NT2/D1 (cell line): ENCODE measurements at regions not wholly inside any gene's neighbourhood (a gene's known extent, or its start where the extent isn't known, plus 50 kb on each side); places are given as distances from the start of the nearest gene placed in this dataset.

Experiments used
- DNase-seq: peaks from one replicate; pipeline ENCODE4 v3.0.0-alpha.2; 2011; ENCODE audit warnings: low read depth, low spot score
- H3K27me3 ChIP-seq: 2 replicates; pipeline ENCODE4 v1.6.0; 2011; ENCODE audit warnings: mild to moderate bottlenecking; ENCODE audit not compliant: insufficient read length, insufficient read depth
- H3K36me3 ChIP-seq: 2 replicates; pipeline ENCODE4 v1.6.1; 2011; ENCODE audit warnings: mild to moderate bottlenecking, low read length, mixed read lengths; ENCODE audit not compliant: insufficient read depth, insufficient read length
- H3K4me1 ChIP-seq: 2 replicates; pipeline ENCODE4 v1.5.1; 2011; ENCODE audit not compliant: insufficient read depth, insufficient read length
- H3K4me3 ChIP-seq: 2 replicates; pipeline ENCODE4 v1.5.1; 2011; ENCODE audit warnings: low read depth; ENCODE audit not compliant: insufficient read length
- H3K9ac ChIP-seq: 2 replicates; pipeline ENCODE4 v1.6.0; 2011; ENCODE audit warnings: low read depth; ENCODE audit not compliant: insufficient read length
- H3K9me3 ChIP-seq: 2 replicates; pipeline ENCODE4 v1.5.1; 2011; ENCODE audit warnings: mild to moderate bottlenecking, low read length; ENCODE audit not compliant: insufficient read depth
- SUZ12 ChIP-seq: IDR thresholded peaks from 2 replicates; pipeline ENCODE4 v1.6.1; 2011; ENCODE audit not compliant: insufficient read length, insufficient read depth; ENCODE audit errors: extremely low read depth
- YY1 ChIP-seq: IDR thresholded peaks from 2 replicates; pipeline ENCODE4 v1.6.1; 2011; ENCODE audit not compliant: insufficient read length, insufficient read depth
- ZNF274 ChIP-seq: IDR thresholded peaks from 2 replicates; pipeline ENCODE4 v1.6.1; 2011; ENCODE audit warnings: mild to moderate bottlenecking, low read depth, low read length

DNA sequence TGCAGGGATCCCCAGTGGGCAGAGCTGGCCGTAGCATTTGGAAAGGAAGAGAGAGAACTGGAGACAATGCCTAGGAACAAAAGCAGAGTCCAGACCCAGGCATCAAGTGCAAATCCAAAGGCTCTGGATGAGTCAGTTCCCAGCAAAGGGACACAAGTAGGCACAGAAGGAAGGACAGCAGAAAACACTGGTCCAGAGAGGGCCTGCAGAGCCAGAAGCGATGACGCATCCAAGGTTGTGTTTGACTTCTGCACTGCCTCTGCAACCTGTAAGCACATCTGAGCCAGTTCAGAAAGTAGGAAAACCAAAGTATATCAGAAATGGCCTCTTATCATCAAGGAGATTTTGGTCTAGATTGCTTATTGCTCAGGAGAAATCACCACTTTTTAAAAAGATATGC is 604.5 kb downstream of the FGF9 start:
- H3K4me3 ChIP-seq = no peak overlapping the region
- H3K4me1 ChIP-seq = no peaks in the 10 kb centered on the region
- no peaks in the 10 kb centered on the region for H3K36me3 ChIP-seq
- DNase-seq = no peak
- H3K9me3 ChIP-seq = no peaks in the 10 kb centered on the region
- no peaks in the 10 kb centered on the region for H3K27me3 ChIP-seq
- no peak overlapping the region for H3K9ac ChIP-seq
- no peak for TF ChIP-seq ZNF274
- no peak for TF ChIP-seq YY1
- no peak for TF ChIP-seq SUZ12

DNA sequence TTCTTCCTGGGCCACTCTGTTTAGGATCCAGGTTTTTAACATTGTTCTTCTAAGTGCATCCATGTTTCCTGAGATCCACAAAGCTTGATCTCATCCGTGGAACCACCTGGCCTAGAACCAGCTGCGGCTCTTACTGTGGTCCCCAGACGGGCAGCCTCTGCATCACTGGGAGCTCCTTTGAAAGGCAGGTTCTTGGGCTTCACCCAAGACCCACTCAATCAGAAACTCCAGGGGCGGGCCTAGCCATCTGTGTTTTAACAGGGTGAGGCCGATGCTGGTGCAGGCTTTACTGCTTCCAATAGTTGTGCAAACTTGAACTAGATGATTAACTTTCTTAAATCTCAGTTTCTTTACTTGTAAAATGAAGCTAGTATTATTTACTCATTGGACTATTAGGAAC is 605.7 kb downstream of the FGF9 start:
- no peaks in the 10 kb centered on the region for H3K36me3 ChIP-seq
- no peaks in the 10 kb centered on the region for H3K4me1 ChIP-seq
- H3K4me3 ChIP-seq = no peak overlapping the region
- no peaks in the 10 kb centered on the region for H3K27me3 ChIP-seq
- TF ChIP-seq ZNF274 = no peak
- no peak for DNase-seq
- H3K9me3 ChIP-seq = no peaks in the 10 kb centered on the region
- H3K9ac ChIP-seq = no peak overlapping the region

DNA sequence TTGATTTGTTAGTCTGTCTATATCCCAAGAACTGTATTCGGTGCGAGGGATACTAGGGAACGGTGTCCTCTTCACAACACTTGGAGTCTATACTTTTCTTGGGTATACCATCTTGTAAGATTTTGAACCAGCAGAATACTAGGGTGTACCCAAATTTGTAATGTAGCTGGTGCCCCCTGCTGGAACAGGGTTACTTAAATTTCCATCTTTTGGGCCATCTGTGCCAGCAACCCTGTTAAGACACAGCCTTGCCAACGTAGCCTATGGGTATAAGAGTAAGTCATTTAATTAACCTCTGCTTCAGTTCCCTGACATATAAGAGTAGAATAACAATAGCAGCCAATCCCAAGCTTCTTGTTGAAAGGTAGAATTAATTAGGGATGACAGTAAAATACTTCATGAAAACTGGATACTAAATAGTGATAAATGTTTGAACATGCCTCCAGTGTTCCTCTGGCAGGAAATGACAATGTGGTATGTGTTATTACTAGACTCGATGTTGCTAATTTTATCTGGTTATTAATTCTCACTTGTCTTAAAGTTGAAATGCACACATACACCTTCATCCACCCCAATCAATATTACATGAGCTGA is 607.6 kb downstream of the FGF9 start:
- Histone ChIP-seq H3K4me1 (no peaks in the 10 kb centered on the region), H3K9ac (no peak overlapping the region), H3K36me3 (no peaks in the 10 kb centered on the region), H3K27me3 (no peaks in the 10 kb centered on the region), H3K9me3 (no peaks in the 10 kb centered on the region), H3K4me3 (no peak overlapping the region)
- DNase-seq = peak; percentile 27
- no peak for TF ChIP-seq SUZ12
- TF ChIP-seq ZNF274 = no peak
- TF ChIP-seq YY1 = no peak

DNA sequence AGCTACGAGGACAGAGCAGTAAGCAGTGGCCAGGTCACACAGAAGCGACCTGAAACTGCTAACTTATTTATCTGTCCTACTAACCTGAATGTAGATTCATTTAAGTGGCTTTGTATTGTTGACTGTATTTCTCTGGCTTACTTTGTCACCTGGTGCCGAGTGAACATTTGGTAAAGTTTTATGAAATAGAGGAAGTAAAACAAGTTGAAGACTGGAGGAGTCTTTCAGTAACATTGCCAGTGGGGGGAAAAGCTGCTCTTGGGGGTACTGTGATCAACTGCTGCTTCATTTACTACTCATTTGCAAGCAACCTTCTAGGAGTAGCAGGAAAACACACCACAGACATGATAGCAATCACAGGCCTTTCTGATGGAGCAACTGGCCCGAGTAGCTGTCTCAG is 615.0 kb downstream of the FGF9 start:
- H3K4me1 ChIP-seq = no peaks in the 10 kb centered on the region

DNA sequence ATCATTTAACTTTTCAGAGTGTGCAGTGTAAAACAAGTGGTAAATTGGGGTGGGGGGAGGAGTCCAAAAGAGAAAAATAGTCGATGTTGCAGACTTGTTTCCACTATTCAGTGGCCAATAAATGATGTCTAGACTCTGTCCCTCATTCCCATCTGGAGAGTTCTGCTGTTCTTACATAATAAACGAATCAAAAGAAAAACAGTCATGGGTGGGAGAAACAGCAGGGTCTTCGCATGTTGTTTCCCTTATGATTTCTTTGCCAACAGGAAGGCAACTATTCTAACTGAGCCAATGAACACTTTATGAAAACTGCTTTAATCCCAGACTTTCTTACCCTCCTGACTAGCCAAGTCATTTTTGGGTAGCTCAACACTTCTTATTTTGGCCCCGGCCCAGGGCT is 615.5 kb downstream of the FGF9 start:
- H3K4me1 ChIP-seq = no peaks in the 10 kb centered on the region
- H3K4me3 ChIP-seq = no peak overlapping the region
- no peaks in the 10 kb centered on the region for H3K9me3 ChIP-seq
- DNase-seq = no peak
- no peaks in the 10 kb centered on the region for H3K36me3 ChIP-seq
- no peak for TF ChIP-seq ZNF274
- TF ChIP-seq YY1 = no peak
- no peak for TF ChIP-seq SUZ12
- no peak overlapping the region for H3K9ac ChIP-seq
- H3K27me3 ChIP-seq = no peaks in the 10 kb centered on the region

More for the DNA sequence above, 615.0 kb downstream of the FGF9 start:
- H3K36me3 ChIP-seq = no peaks in the 10 kb centered on the region
- H3K9me3 ChIP-seq = no peaks in the 10 kb centered on the region
- TF ChIP-seq SUZ12 = no peak
- TF ChIP-seq YY1 = no peak
- TF ChIP-seq ZNF274 = no peak
- H3K9ac ChIP-seq = no peak overlapping the region
- DNase-seq = no peak
- H3K27me3 ChIP-seq = no peaks in the 10 kb centered on the region
- no peak overlapping the region for H3K4me3 ChIP-seq

DNA sequence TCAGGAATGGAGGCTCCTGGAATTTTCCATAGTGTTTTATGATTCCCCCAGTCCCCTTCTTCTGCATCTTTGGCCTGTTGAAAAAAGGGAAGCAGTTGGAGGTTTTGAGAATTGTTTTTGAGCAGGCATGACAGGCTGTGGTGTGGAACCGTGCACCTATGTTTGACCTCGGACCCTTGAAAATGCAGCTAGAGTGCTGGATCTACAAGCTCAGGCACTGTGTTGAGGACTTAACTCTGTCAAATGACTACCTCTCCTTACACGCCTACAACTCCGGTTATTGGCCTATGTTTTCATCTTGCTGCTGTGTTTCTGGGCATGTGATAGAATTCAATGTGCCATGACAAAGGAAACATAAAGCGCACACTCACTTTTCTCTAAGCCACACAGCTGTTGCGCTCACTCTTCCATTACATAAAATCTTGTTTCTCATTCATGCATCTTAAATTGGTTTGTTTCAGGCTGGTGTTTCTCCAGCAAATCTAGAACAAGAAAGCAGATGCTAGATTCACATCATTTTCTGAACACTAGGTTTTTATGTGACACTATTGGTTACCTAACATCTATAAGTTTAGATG is 616.6 kb downstream of the FGF9 start:
- no peak for TF ChIP-seq SUZ12
- no peak for TF ChIP-seq YY1
- Histone ChIP-seq H3K4me1 (no peaks in the 10 kb centered on the region), H3K36me3 (no peaks in the 10 kb centered on the region), H3K9me3 (no peaks in the 10 kb centered on the region), H3K27me3 (no peaks in the 10 kb centered on the region), H3K4me3 (no peak overlapping the region), H3K9ac (no peak overlapping the region)
- DNase-seq = no peak

DNA sequence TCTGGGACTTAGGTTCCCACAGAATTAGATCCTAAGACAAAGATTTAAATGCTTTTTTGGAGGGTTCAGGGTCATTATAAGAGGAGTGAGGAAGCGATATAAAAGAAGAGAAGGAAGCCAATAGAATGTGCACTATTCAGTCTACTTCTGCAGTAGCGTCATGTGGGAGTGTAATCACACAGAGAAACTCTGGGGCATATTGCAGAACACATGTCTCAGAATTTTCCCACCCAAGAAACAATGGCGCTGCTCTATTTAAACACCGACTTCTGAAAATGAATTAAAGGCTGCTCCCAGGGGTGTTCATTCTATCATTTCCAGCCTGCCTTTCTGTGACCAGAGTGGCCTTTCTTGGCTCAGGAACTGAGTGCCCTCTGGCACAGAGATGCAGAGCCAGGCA is 617.6 kb downstream of the FGF9 start:
- Histone ChIP-seq H3K4me1 (no peaks in the 10 kb centered on the region), H3K9ac (no peak overlapping the region), H3K4me3 (no peak overlapping the region), H3K27me3 (no peaks in the 10 kb centered on the region), H3K36me3 (no peaks in the 10 kb centered on the region), H3K9me3 (no peaks in the 10 kb centered on the region)
- no peak for TF ChIP-seq SUZ12
- no peak for TF ChIP-seq YY1
- TF ChIP-seq ZNF274 = no peak
- DNase-seq = no peak
